ENCODE measurements at regions not wholly inside any gene's neighbourhood (a gene's known extent, or its start where the extent isn't known, plus 50 kb on each side); places are given as distances from the start of the nearest gene placed in this dataset.
"Not testable (repeated sequence)": the region's sequence is repeated elsewhere in the genome, so short reads cannot be mapped to it uniquely, and the experiment has no call there.

DNA sequence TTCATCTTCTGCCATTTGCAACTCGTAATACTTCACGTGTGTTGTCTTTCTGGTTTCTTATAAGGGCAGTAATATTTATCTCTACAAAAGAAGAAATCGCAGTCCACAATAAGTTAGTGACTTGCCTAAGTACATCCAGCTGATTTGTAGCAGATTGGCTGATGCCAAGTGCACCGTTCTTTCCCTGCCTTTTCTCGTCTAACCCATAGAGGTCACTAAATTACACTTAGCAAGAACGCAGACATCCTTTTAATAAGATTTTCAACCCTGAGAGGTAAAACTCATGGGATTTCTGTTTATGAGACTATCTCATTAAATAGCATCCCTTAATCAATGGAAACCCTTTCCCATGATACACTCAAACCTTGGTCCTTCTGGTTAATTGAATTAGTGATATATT lies 408.6 kb upstream of the ACTRT1 start:
- Histone ChIP-seq H3K27ac (ENCODE audit: low read length) (no peak overlapping the region), H3K27me3 (ENCODE audit: control insufficient read depth, insufficient read depth, low read length) (no peaks in the 10 kb centered on the region), H3K4me3 (ENCODE audit: low read length) (no peak overlapping the region), H3K4me1 (ENCODE audit: control insufficient read depth, insufficient read depth, low read length) (no peaks in the 10 kb centered on the region), H3K9me3 (replicated peaks; ENCODE audit: control insufficient read depth, low read depth, low read length) (no peaks in the 10 kb centered on the region), H3K36me3 (ENCODE audit: control insufficient read depth, insufficient read depth, low read length) (no peaks in the 10 kb centered on the region)
- DNase-seq, result no peak
- 0% methylated on average over 1 of the region's 6 CpGs for WGBS (ENCODE audit: insufficient coverage)

- DNase-seq, result no peak
- H3K4me1 ChIP-seq (ENCODE audit: control insufficient read depth, insufficient read depth, low read length), result no peaks in the 10 kb centered on the region
- 67% methylated on average over 2 of the region's 2 CpGs for WGBS (ENCODE audit: insufficient coverage)
- no peaks in the 10 kb centered on the region for H3K36me3 ChIP-seq (ENCODE audit: control insufficient read depth, insufficient read depth, low read length)
- no peak overlapping the region for H3K4me3 ChIP-seq (ENCODE audit: low read length)
- no peaks in the 10 kb centered on the region for H3K27me3 ChIP-seq (ENCODE audit: control insufficient read depth, insufficient read depth, low read length)
- no peaks in the 10 kb centered on the region for H3K9me3 ChIP-seq (replicated peaks; ENCODE audit: control insufficient read depth, low read depth, low read length)
- no peak overlapping the region for H3K27ac ChIP-seq (ENCODE audit: low read length)
Observed at GRCh38 chrX:128458888-128459287, 406.7 kb upstream of the ACTRT1 start.

DNA sequence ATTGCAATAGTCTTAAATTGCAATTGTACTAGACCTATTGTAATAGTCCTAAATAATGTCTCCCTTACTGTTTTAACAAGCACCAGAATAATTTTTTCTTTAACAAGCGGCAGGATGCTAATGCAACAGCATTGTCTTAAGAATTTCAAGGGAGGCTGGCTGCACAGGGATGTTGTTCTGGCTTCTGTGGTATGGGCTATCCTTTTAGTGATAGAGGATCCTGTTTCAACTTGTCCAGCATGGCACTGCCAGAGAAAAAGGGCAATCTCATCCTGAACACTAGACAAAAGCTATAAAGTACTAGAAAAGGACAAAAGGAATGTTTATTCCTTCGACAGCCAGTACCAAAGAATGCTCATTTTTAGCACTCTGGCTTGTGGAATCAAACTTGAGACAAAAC lies 405.5 kb upstream of the ACTRT1 start:
- Histone ChIP-seq H3K4me3 (ENCODE audit: low read length) (no peak overlapping the region), H3K27ac (ENCODE audit: low read length) (no peak overlapping the region), H3K9me3 (replicated peaks; ENCODE audit: control insufficient read depth, low read depth, low read length) (no peaks in the 10 kb centered on the region), H3K4me1 (ENCODE audit: control insufficient read depth, insufficient read depth, low read length) (no peaks in the 10 kb centered on the region), H3K27me3 (ENCODE audit: control insufficient read depth, insufficient read depth, low read length) (no peaks in the 10 kb centered on the region), H3K36me3 (ENCODE audit: control insufficient read depth, insufficient read depth, low read length) (no peaks in the 10 kb centered on the region)
- WGBS (ENCODE audit: insufficient coverage), result no CpG with 5 or more reads among the region's 2 CpGs
- DNase-seq, result no peak

DNA sequence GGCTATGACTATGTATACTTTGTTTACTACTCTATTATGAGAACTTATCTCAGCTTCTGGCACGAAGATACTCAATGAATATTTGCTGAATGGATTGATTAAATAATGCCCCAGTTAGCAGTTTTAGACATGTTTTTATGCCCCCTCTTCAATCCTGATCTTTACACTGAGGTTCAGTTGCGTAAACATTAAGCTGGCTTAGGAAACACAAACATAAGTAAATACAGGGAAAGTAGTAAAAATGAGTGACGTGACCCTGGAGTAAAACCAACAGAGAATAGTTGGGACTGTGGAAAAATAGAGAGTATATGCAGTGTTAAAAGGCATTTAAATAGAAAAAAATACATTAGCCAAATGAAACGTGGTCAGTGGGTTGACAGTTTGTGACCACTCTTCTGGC lies 387.0 kb upstream of the ACTRT1 start:
- H3K4me3 ChIP-seq (ENCODE audit: low read length), result no peak overlapping the region
- H3K27ac ChIP-seq (ENCODE audit: low read length), result no peak overlapping the region
- no peaks in the 10 kb centered on the region for H3K9me3 ChIP-seq (replicated peaks; ENCODE audit: control insufficient read depth, low read depth, low read length)
- no CpG with 5 or more reads among the region's 4 CpGs for WGBS (ENCODE audit: insufficient coverage)
- no peaks in the 10 kb centered on the region for H3K4me1 ChIP-seq (ENCODE audit: control insufficient read depth, insufficient read depth, low read length)
- H3K36me3 ChIP-seq (ENCODE audit: control insufficient read depth, insufficient read depth, low read length), result no peaks in the 10 kb centered on the region
- no peak for DNase-seq
- no peaks in the 10 kb centered on the region for H3K27me3 ChIP-seq (ENCODE audit: control insufficient read depth, insufficient read depth, low read length)

- H3K9me3 ChIP-seq (replicated peaks; ENCODE audit: control insufficient read depth, low read depth, low read length), result no peaks in the 10 kb centered on the region
- no CpG with 5 or more reads among the region's 4 CpGs for WGBS (ENCODE audit: insufficient coverage)
Observed at GRCh38 chrX:128438082-128438481, 385.9 kb upstream of the ACTRT1 start.

GRCh38 chrX:128436397-128437103 lies 384.3 kb upstream of the ACTRT1 start:
- no peak overlapping the region for H3K27ac ChIP-seq (ENCODE audit: low read length)
- H3K4me1 ChIP-seq (ENCODE audit: control insufficient read depth, insufficient read depth, low read length), result no peaks in the 10 kb centered on the region
- H3K36me3 ChIP-seq (ENCODE audit: control insufficient read depth, insufficient read depth, low read length), result no peaks in the 10 kb centered on the region
- DNase-seq, result peak; percentile 1
- no peaks in the 10 kb centered on the region for H3K27me3 ChIP-seq (ENCODE audit: control insufficient read depth, insufficient read depth, low read length)
- H3K4me3 ChIP-seq (ENCODE audit: low read length), result no peak overlapping the region
- no peaks in the 10 kb centered on the region for H3K9me3 ChIP-seq (replicated peaks; ENCODE audit: control insufficient read depth, low read depth, low read length)
- 20% methylated on average over 1 of the region's 4 CpGs for WGBS (ENCODE audit: insufficient coverage)

More at GRCh38 chrX:128438082-128438481, 385.9 kb upstream of the ACTRT1 start:
- no peaks in the 10 kb centered on the region for H3K36me3 ChIP-seq (ENCODE audit: control insufficient read depth, insufficient read depth, low read length)
- no peak overlapping the region for H3K4me3 ChIP-seq (ENCODE audit: low read length)
- H3K27ac ChIP-seq (ENCODE audit: low read length), result no peak overlapping the region
- H3K4me1 ChIP-seq (ENCODE audit: control insufficient read depth, insufficient read depth, low read length), result no peaks in the 10 kb centered on the region
- no peaks in the 10 kb centered on the region for H3K27me3 ChIP-seq (ENCODE audit: control insufficient read depth, insufficient read depth, low read length)
- no peak for DNase-seq

GRCh38 chrX:128425546-128425945 lies 373.3 kb upstream of the ACTRT1 start:
- no peaks in the 10 kb centered on the region for H3K4me1 ChIP-seq (ENCODE audit: control insufficient read depth, insufficient read depth, low read length)
- no peak overlapping the region for H3K4me3 ChIP-seq (ENCODE audit: low read length)
- DNase-seq, result no peak
- H3K9me3 ChIP-seq (replicated peaks; ENCODE audit: control insufficient read depth, low read depth, low read length), result no peaks in the 10 kb centered on the region
- H3K36me3 ChIP-seq (ENCODE audit: control insufficient read depth, insufficient read depth, low read length), result no peaks in the 10 kb centered on the region
- H3K27ac ChIP-seq (ENCODE audit: low read length), result no peak overlapping the region
- H3K27me3 ChIP-seq (ENCODE audit: control insufficient read depth, insufficient read depth, low read length), result no peaks in the 10 kb centered on the region

- no peak for DNase-seq
- no peaks in the 10 kb centered on the region for H3K4me1 ChIP-seq (ENCODE audit: control insufficient read depth, insufficient read depth, low read length)
- WGBS (ENCODE audit: insufficient coverage), result no CpG with 5 or more reads among the region's 3 CpGs
- H3K27ac ChIP-seq (ENCODE audit: low read length), result no peak overlapping the region
- no peak overlapping the region for H3K4me3 ChIP-seq (ENCODE audit: low read length)
- no peaks in the 10 kb centered on the region for H3K27me3 ChIP-seq (ENCODE audit: control insufficient read depth, insufficient read depth, low read length)
- H3K9me3 ChIP-seq (replicated peaks; ENCODE audit: control insufficient read depth, low read depth, low read length), result no peaks in the 10 kb centered on the region
- H3K36me3 ChIP-seq (ENCODE audit: control insufficient read depth, insufficient read depth, low read length), result no peaks in the 10 kb centered on the region
Observed at GRCh38 chrX:128408842-128409241, 356.6 kb upstream of the ACTRT1 start.

DNA sequence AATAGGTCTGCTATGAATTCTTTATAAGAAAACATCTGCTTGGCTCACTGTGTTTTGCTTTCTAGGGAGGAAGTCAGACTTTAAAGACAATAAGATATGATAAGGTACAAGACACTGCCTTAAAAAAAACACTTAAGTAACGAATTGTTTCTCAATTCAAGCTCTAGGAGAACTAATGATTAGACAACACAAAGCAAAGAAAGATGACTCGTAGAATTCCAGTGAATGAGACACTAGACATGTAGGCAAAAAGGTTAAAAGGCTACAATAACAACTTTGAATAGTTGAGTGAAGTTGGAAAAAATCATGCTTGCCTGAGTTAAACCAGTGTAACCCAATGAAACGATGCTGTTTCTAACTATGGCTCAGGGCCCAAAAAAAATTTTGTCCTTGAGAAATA lies 344.4 kb upstream of the ACTRT1 start:
- no CpG with 5 or more reads among the region's 3 CpGs for WGBS (ENCODE audit: insufficient coverage)
- no peak overlapping the region for H3K4me3 ChIP-seq (ENCODE audit: low read length)
- no peaks in the 10 kb centered on the region for H3K4me1 ChIP-seq (ENCODE audit: control insufficient read depth, insufficient read depth, low read length)
- no peak overlapping the region for H3K27ac ChIP-seq (ENCODE audit: low read length)
- peaks cover 2% of the 10 kb centered on the region for H3K9me3 ChIP-seq (replicated peaks; ENCODE audit: control insufficient read depth, low read depth, low read length)
- DNase-seq, result no peak
- no peaks in the 10 kb centered on the region for H3K27me3 ChIP-seq (ENCODE audit: control insufficient read depth, insufficient read depth, low read length)
- no peaks in the 10 kb centered on the region for H3K36me3 ChIP-seq (ENCODE audit: control insufficient read depth, insufficient read depth, low read length)

- H3K27me3 ChIP-seq (ENCODE audit: control insufficient read depth, insufficient read depth, low read length); H3K4me1 ChIP-seq (ENCODE audit: control insufficient read depth, insufficient read depth, low read length); DNase-seq; H3K36me3 ChIP-seq (ENCODE audit: control insufficient read depth, insufficient read depth, low read length); H3K4me3 ChIP-seq (ENCODE audit: low read length); H3K9me3 ChIP-seq (replicated peaks; ENCODE audit: control insufficient read depth, low read depth, low read length); H3K27ac ChIP-seq (ENCODE audit: low read length): not testable (repeated sequence)
- 50% methylated on average over 1 of the region's 3 CpGs for WGBS (ENCODE audit: insufficient coverage)
Observed at GRCh38 chrX:128383846-128384245, 331.6 kb upstream of the ACTRT1 start.

DNA sequence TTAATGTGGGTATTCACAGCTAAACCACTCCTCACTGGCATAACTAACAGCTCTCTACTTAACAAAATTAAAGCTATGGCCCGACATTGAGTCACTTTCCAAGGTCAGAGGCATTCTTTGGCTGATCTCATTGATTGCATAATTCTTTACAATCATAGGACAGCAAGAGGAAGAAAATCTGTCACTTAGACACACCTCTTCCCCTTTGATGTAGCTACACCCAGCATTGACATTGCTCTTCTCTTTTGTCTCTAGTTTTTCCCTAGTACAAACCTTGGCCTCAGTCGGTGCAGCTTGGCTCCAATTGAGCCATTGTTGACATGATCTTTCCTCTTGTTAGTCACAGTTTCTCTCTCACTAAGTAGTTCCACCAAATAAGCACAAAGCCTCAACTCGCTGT lies 313.3 kb upstream of the ACTRT1 start:
- Histone ChIP-seq H3K4me1 (ENCODE audit: control insufficient read depth, insufficient read depth, low read length) (no peaks in the 10 kb centered on the region), H3K27me3 (ENCODE audit: control insufficient read depth, insufficient read depth, low read length) (no peaks in the 10 kb centered on the region), H3K4me3 (ENCODE audit: low read length) (no peak overlapping the region), H3K27ac (ENCODE audit: low read length) (no peak overlapping the region), H3K36me3 (ENCODE audit: control insufficient read depth, insufficient read depth, low read length) (no peaks in the 10 kb centered on the region), H3K9me3 (replicated peaks; ENCODE audit: control insufficient read depth, low read depth, low read length) (no peaks in the 10 kb centered on the region)
- 70% methylated on average over 2 of the region's 3 CpGs for WGBS (ENCODE audit: insufficient coverage)
- no peak for DNase-seq
